Endodermal cell (in vitro differentiated cells): ENCODE measurements at regions not wholly inside any gene's neighbourhood (a gene's known extent, or its start where the extent isn't known, plus 50 kb on each side); places are given as distances from the start of the nearest gene placed in this dataset.

ENCODE experiments used
- DNase-seq: peaks from one replicate; pipeline ENCODE4 v3.0.0-alpha.2; 2017
- H3K27ac ChIP-seq: 2 replicates; pipeline ENCODE4 v1.5.1; 2013; ENCODE audit warnings: mild to moderate bottlenecking, low read depth, low read length, moderate library complexity
- H3K27me3 ChIP-seq: 2 replicates; pipeline ENCODE4 v1.6.1; 2013; ENCODE audit warnings: mild to moderate bottlenecking, low read length, moderate library complexity; ENCODE audit not compliant: insufficient read depth, control insufficient read depth, poor library complexity, severe bottlenecking
- H3K36me3 ChIP-seq: 2 replicates; pipeline ENCODE4 v1.7.0; 2013; ENCODE audit warnings: mild to moderate bottlenecking, low read length, moderate library complexity; ENCODE audit not compliant: control insufficient read depth, insufficient read depth
- H3K4me1 ChIP-seq: one replicate; pipeline ENCODE4 v1.7.0; 2013; ENCODE audit warnings: low read length; ENCODE audit not compliant: control insufficient read depth, insufficient read depth
- H3K4me3 ChIP-seq: 2 replicates; pipeline ENCODE4 v1.5.1; 2013; ENCODE audit warnings: mild to moderate bottlenecking, low read length, moderate library complexity
- H3K9ac ChIP-seq: 2 replicates; pipeline ENCODE4 v1.6.1; 2013; ENCODE audit warnings: mild to moderate bottlenecking, low read length, moderate library complexity; ENCODE audit not compliant: poor library complexity, severe bottlenecking; ENCODE audit errors: extremely low read depth
- H3K9me3 ChIP-seq: 2 replicates; pipeline ENCODE4 v1.6.1; 2013; ENCODE audit warnings: mild to moderate bottlenecking, low read length, moderate library complexity; ENCODE audit not compliant: control insufficient read depth
- H3K27ac Mint-ChIP-seq: 2 replicates; pipeline ENCODE4 v1.8.0; 2020; ENCODE audit warnings: mixed read lengths
- H3K27me3 Mint-ChIP-seq: 2 replicates; pipeline ENCODE4 v1.8.0; 2021; ENCODE audit warnings: mild to moderate bottlenecking, mixed read lengths; ENCODE audit not compliant: insufficient read depth
- H3K36me3 Mint-ChIP-seq: 2 replicates; pipeline ENCODE4 v1.8.0; 2020; ENCODE audit warnings: low read depth, mixed read lengths
- H3K4me1 Mint-ChIP-seq: 2 replicates; pipeline ENCODE4 v1.8.0; 2020; ENCODE audit warnings: mixed read lengths
- H3K4me3 Mint-ChIP-seq: 2 replicates; pipeline ENCODE4 v1.8.0; 2020; ENCODE audit warnings: mild to moderate bottlenecking, moderate library complexity, mixed read lengths
- H3K9me3 Mint-ChIP-seq: 2 replicates; pipeline ENCODE4 v1.8.0; 2020; ENCODE audit warnings: mild to moderate bottlenecking, mixed read lengths
- CTCF ChIP-seq: fragments of 200-600 bp; sonication (generic); conservative IDR thresholded peaks from 2 replicates; pipeline ENCODE4 v1.5.0; 2021; ENCODE audit warnings: antibody characterized with exemption, mild to moderate bottlenecking
- WGBS, 2 experiments: methylation state at CpG; one replicate each; pipeline versions ENCODE4 v1.1.5 to v1.1.7; 2013; ENCODE audit warnings: missing lambda C conversion rate in 2 of 2, mixed read lengths in 1 of 2; ENCODE audit not compliant: insufficient coverage in 1 of 2, insufficient read length in 1 of 2; 5-methylcytosine and 5-hydroxymethylcytosine counted together

- H3K27ac Mint-ChIP-seq, result no peak overlapping the region
- no peak for TF ChIP-seq CTCF
- H3K4me1 Mint-ChIP-seq, result no peaks in the 10 kb centered on the region
- WGBS, 2 experiments, result 94 to 96% methylated on average over 3 of the region's 3 CpGs
- H3K4me1 ChIP-seq, result no peaks in the 10 kb centered on the region
- no peak for DNase-seq
- H3K9ac ChIP-seq, result no peak overlapping the region
- H3K27me3 Mint-ChIP-seq, result no peaks in the 10 kb centered on the region
- peaks cover 41% of the 10 kb centered on the region for H3K9me3 ChIP-seq
- peaks cover 38% of the 10 kb centered on the region for H3K9me3 Mint-ChIP-seq
- H3K27ac ChIP-seq, result no peak overlapping the region
- peaks cover 20% of the 10 kb centered on the region for H3K36me3 Mint-ChIP-seq
- H3K4me3 ChIP-seq, result no peak overlapping the region
- H3K27me3 ChIP-seq, result no peaks in the 10 kb centered on the region
- H3K36me3 ChIP-seq, result no peaks in the 10 kb centered on the region
- no peak overlapping the region for H3K4me3 Mint-ChIP-seq
Observed at GRCh38 chr4:136748773-136749172, 783.5 kb downstream of the PCDH18 start.

- H3K27me3 Mint-ChIP-seq, result no peaks in the 10 kb centered on the region
- no peak for DNase-seq
- H3K27ac Mint-ChIP-seq, result no peak overlapping the region
- peaks cover 25% of the 10 kb centered on the region for H3K36me3 Mint-ChIP-seq
- H3K4me1 Mint-ChIP-seq, result no peaks in the 10 kb centered on the region
- no peaks in the 10 kb centered on the region for H3K4me1 ChIP-seq
- H3K9me3 Mint-ChIP-seq, result peaks cover 44% of the 10 kb centered on the region
- no peak for TF ChIP-seq CTCF
- peaks cover 47% of the 10 kb centered on the region for H3K9me3 ChIP-seq
- H3K36me3 ChIP-seq, result no peaks in the 10 kb centered on the region
- 97 to 100% methylated on average over 1 of the region's 1 CpG for WGBS, 2 experiments
- H3K27me3 ChIP-seq, result no peaks in the 10 kb centered on the region
- H3K27ac ChIP-seq, result no peak overlapping the region
- no peak overlapping the region for H3K9ac ChIP-seq
- no peak overlapping the region for H3K4me3 ChIP-seq
- H3K4me3 Mint-ChIP-seq, result no peak overlapping the region
Observed at GRCh38 chr4:136748165-136748564, 784.1 kb downstream of the PCDH18 start.

- H3K4me3 Mint-ChIP-seq, result no peak overlapping the region
- H3K27ac Mint-ChIP-seq, result no peak overlapping the region
- peaks cover 48% of the 10 kb centered on the region for H3K9me3 ChIP-seq
- peak overlapping the region; percentile 60 for H3K4me3 ChIP-seq
- no peaks in the 10 kb centered on the region for H3K27me3 ChIP-seq
- WGBS, 2 experiments, result 92 to 100% methylated on average over 1 of the region's 1 CpG
- H3K9me3 Mint-ChIP-seq, result peaks cover 36% of the 10 kb centered on the region
- H3K27ac ChIP-seq, result no peak overlapping the region
- H3K4me1 Mint-ChIP-seq, result no peaks in the 10 kb centered on the region
- no peak for TF ChIP-seq CTCF
- H3K36me3 Mint-ChIP-seq, result peaks cover 11% of the 10 kb centered on the region
- H3K4me1 ChIP-seq, result no peaks in the 10 kb centered on the region
- H3K9ac ChIP-seq, result no peak overlapping the region
- no peak for DNase-seq
- no peaks in the 10 kb centered on the region for H3K27me3 Mint-ChIP-seq
- no peaks in the 10 kb centered on the region for H3K36me3 ChIP-seq
Observed at GRCh38 chr4:136743238-136743637, 789.1 kb downstream of the PCDH18 start.
